ENCODE measurements at regions not wholly inside any gene's neighbourhood (a gene's known extent, or its start where the extent isn't known, plus 50 kb on each side); places are given as distances from the start of the nearest gene placed in this dataset.

DNA sequence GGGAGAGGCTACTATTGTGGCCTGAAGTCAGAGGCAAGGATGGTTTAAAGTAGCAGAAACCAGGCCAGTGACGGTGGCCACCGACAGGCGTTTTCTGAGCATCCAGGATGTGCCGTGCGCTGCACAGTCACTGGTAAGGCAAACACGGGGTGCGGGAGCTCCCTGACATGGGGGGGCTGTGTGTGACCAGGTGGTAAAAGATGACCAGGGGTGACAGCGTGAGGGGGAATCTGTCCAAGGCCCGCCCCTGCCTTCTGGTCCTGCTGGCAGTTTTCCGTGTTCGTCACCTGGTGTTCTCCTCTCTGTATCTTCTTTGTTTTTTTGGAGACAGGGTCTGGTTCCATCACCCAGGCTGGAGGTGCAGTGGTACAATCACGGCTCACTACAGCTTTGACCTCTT, 167.4 kb downstream of the ICE1 start (continued):
- TF ChIP-seq TEAD4 (CRISPR knock-in tag; IDR thresholded peaks at IDR 0.05) (no peak), MXD4 (CRISPR knock-in tag; IDR thresholded peaks at IDR 0.05; ENCODE audit: borderline replicate concordance) (no peak), NFYB (CRISPR knock-in tag; conservative IDR thresholded peaks at IDR 0.05; ENCODE audit: low read depth) (no peak), TP53 (CRISPR knock-in tag; IDR thresholded peaks at IDR 0.05) (no peak), ELF4 (CRISPR knock-in tag; IDR thresholded peaks at IDR 0.05; ENCODE audit: low read depth) (no peak), JUN (CRISPR knock-in tag; IDR thresholded peaks at IDR 0.05) (no peak), IRF1 (CRISPR knock-in tag; IDR thresholded peaks at IDR 0.05) (no peak), OVOL2 (CRISPR knock-in tag; IDR thresholded peaks at IDR 0.05; ENCODE audit: borderline replicate concordance) (no peak)
- TF ChIP-seq, protein P1, sequence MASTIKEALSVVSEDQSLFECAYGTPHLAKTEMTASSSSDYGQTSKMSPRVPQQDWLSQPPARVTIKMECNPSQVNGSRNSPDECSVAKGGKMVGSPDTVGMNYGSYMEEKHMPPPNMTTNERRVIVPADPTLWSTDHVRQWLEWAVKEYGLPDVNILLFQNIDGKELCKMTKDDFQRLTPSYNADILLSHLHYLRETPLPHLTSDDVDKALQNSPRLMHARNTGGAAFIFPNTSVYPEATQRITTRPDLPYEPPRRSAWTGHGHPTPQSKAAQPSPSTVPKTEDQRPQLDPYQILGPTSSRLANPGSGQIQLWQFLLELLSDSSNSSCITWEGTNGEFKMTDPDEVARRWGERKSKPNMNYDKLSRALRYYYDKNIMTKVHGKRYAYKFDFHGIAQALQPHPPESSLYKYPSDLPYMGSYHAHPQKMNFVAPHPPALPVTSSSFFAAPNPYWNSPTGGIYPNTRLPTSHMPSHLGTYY (CRISPR knock-in tag; IDR thresholded peaks at IDR 0.05) = no peak

DNA sequence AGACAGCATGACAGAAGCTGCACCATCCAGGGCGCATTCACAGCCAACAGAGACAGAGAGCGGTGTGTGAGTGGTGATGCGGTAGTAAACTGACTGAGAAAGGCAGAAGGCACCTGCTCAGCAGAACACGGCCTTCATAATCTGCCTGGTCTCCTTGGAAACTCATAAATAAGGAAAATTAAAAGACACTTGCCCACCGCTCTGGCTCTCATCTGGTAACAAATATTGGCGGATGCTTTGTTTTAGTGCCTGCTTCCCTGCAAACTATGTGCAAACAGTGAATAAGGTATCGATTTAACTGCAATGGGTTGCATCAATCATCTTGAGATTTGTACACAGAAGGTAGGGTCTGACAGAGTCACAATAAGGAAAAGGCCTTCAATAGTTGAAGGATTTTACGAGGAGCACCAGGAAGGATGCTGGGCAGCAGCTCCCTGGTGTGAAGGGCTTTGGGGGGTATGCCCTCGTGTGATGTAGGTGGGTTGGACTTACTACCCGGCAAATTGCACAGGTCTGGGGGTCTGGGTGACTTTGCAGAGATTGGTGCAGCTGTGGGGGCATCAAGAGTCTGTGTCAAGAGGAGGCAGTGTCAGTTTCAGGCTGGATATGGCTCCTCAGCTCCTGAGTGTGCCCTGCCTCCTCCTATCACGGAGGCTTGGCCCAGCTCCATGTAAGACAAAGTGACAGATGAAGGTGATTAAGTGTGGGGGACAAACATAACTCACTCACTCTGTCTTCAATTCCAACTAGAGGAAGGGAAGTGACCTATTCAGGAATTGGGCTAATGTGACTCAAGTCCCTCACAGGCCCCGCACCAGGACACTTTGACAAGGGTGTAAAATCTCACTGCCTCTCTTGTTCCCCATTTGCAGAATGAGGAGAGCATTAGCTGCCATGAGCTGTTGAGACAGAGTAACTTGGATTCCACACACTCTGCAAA, 166.7 kb downstream of the ICE1 start:
- ChIA-PET POLR2A (no interaction called here), CTCF (no interaction called here)
- Mint-ChIP-seq H3K9me3 (peaks cover 37% of the 10 kb centered on the region), H3K4me1 (no peaks in the 10 kb centered on the region), H3K4me3 (no peak overlapping the region), H3K27me3 (ENCODE audit: low read depth) (peaks cover 3% of the 10 kb centered on the region; the same call in 1 of the 2 replicates), H3K27ac (no peak overlapping the region), H3K36me3 (peaks cover 19% of the 10 kb centered on the region)
- no peak for DNase-seq (ENCODE audit: low spot score)
- no peak for ATAC-seq
- no peak for TF ChIP-seq NR1H2 (CRISPR knock-in tag; IDR thresholded peaks at IDR 0.05)
- no peak for TF ChIP-seq JAZF1 (CRISPR knock-in tag; IDR thresholded peaks at IDR 0.05)
- TF ChIP-seq ZNF396 (CRISPR knock-in tag; IDR thresholded peaks at IDR 0.05; ENCODE audit: borderline replicate concordance) = no peak
- no peak for TF ChIP-seq CREB1 (CRISPR knock-in tag; IDR thresholded peaks at IDR 0.05)
- TF ChIP-seq, protein P1 (CRISPR knock-in tag; IDR thresholded peaks at IDR 0.05) = no peak
- TF ChIP-seq NR2C2 (CRISPR knock-in tag; IDR thresholded peaks at IDR 0.05) = no peak
- no peak for TF ChIP-seq ZNF219 (CRISPR knock-in tag; IDR thresholded peaks at IDR 0.05; ENCODE audit: borderline replicate concordance)

- POLR2A ChIA-PET = no interaction called here
- TF ChIP-seq ETV6 (CRISPR knock-in tag; IDR thresholded peaks at IDR 0.05) = no peak
- TF ChIP-seq ZNF423 (CRISPR knock-in tag; IDR thresholded peaks at IDR 0.05) = no peak
- no peak for TF ChIP-seq ELF4 (CRISPR knock-in tag; IDR thresholded peaks at IDR 0.05; ENCODE audit: low read depth)
- no peak for TF ChIP-seq ATF1 (CRISPR knock-in tag; IDR thresholded peaks at IDR 0.05)
- TF ChIP-seq ZNF138 (CRISPR knock-in tag; conservative IDR thresholded peaks at IDR 0.05) = no peak
- TF ChIP-seq NFYB (CRISPR knock-in tag; conservative IDR thresholded peaks at IDR 0.05; ENCODE audit: low read depth) = no peak
- TF ChIP-seq, protein P2, sequence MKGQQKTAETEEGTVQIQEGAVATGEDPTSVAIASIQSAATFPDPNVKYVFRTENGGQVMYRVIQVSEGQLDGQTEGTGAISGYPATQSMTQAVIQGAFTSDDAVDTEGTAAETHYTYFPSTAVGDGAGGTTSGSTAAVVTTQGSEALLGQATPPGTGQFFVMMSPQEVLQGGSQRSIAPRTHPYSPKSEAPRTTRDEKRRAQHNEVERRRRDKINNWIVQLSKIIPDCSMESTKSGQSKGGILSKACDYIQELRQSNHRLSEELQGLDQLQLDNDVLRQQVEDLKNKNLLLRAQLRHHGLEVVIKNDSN (CRISPR knock-in tag; IDR thresholded peaks at IDR 0.05) = no peak
- TF ChIP-seq, protein P1 (CRISPR knock-in tag; IDR thresholded peaks at IDR 0.05) = no peak
- TF ChIP-seq ZNF219 (CRISPR knock-in tag; IDR thresholded peaks at IDR 0.05; ENCODE audit: borderline replicate concordance) = no peak
- TF ChIP-seq IRF2 (CRISPR knock-in tag; IDR thresholded peaks at IDR 0.05; ENCODE audit: borderline replicate concordance, low read depth) = no peak
- no peak for TF ChIP-seq TEAD4 (CRISPR knock-in tag; IDR thresholded peaks at IDR 0.05)
- TF ChIP-seq E2F5 (CRISPR knock-in tag; IDR thresholded peaks at IDR 0.05) = no peak
Observed at GRCh38 chr5:5588386-5588785, 165.9 kb downstream of the ICE1 start.

More at GRCh38 chr5:5588386-5588785, 165.9 kb downstream of the ICE1 start:
- H3K36me3 Mint-ChIP-seq = peaks cover 19% of the 10 kb centered on the region
- no peak overlapping the region for H3K4me3 Mint-ChIP-seq
- no peak for DNase-seq (ENCODE audit: low spot score)
- CTCF ChIA-PET = no interaction called here
- no peak for ATAC-seq
- H3K9me3 Mint-ChIP-seq = peaks cover 37% of the 10 kb centered on the region
- H3K27me3 Mint-ChIP-seq (ENCODE audit: low read depth) = peaks cover 3% of the 10 kb centered on the region; the same call in 1 of the 2 replicates
- no peaks in the 10 kb centered on the region for H3K4me1 Mint-ChIP-seq
- H3K27ac Mint-ChIP-seq = no peak overlapping the region
